ENCODE measurements at regions not wholly inside any gene's neighbourhood (a gene's known extent, or its start where the extent isn't known, plus 50 kb on each side); places are given as distances from the start of the nearest gene placed in this dataset.

- TF ChIP-seq, protein P1, sequence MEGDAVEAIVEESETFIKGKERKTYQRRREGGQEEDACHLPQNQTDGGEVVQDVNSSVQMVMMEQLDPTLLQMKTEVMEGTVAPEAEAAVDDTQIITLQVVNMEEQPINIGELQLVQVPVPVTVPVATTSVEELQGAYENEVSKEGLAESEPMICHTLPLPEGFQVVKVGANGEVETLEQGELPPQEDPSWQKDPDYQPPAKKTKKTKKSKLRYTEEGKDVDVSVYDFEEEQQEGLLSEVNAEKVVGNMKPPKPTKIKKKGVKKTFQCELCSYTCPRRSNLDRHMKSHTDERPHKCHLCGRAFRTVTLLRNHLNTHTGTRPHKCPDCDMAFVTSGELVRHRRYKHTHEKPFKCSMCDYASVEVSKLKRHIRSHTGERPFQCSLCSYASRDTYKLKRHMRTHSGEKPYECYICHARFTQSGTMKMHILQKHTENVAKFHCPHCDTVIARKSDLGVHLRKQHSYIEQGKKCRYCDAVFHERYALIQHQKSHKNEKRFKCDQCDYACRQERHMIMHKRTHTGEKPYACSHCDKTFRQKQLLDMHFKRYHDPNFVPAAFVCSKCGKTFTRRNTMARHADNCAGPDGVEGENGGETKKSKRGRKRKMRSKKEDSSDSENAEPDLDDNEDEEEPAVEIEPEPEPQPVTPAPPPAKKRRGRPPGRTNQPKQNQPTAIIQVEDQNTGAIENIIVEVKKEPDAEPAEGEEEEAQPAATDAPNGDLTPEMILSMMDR (IDR thresholded peaks at IDR 0.05; ENCODE audit: insufficient read depth, low read depth, low read length) = no peak
- TF ChIP-seq EZH2 (IDR thresholded peaks at IDR 0.05; ENCODE audit: insufficient read depth, low read length) = no peak
- Mint-ChIP-seq H3K4me3 (ENCODE audit: unreplicated experiment) (no peak overlapping the region), H3K27me3 (ENCODE audit: low read depth, unreplicated experiment) (no peaks in the 10 kb centered on the region), H3K27ac (ENCODE audit: unreplicated experiment) (no peak overlapping the region), H3K36me3 (ENCODE audit: low read depth, unreplicated experiment) (no peaks in the 10 kb centered on the region), H3K9me3 (ENCODE audit: unreplicated experiment) (no peaks in the 10 kb centered on the region), H3K4me1 (ENCODE audit: low read depth, unreplicated experiment) (no peaks in the 10 kb centered on the region)
- Histone ChIP-seq H3K4me3 (ENCODE audit: insufficient read depth, low read depth, low read length) (no peak overlapping the region), H2AFZ (ENCODE audit: low read depth, low read length) (no peak overlapping the region), H3K4me2 (ENCODE audit: low read length) (no peak overlapping the region), H3K27ac (ENCODE audit: low read depth, low read length) (no peak overlapping the region), H3K27me3 (ENCODE audit: insufficient read depth, low read length) (no peaks in the 10 kb centered on the region), H3K9ac (ENCODE audit: low read length) (no peak overlapping the region), H4K20me1 (ENCODE audit: insufficient read depth, low read length) (no peaks in the 10 kb centered on the region), H3K4me1 (ENCODE audit: insufficient read depth, low read length) (no peaks in the 10 kb centered on the region), H3K36me3 (ENCODE audit: insufficient read depth, low read length) (no peaks in the 10 kb centered on the region), H3K9me3 (ENCODE audit: insufficient read depth, low read depth, low read length) (no peaks in the 10 kb centered on the region), H3K79me2 (ENCODE audit: insufficient read depth, low read length) (no peaks in the 10 kb centered on the region)
- FAIRE-seq = no peak
- no peak for DNase-seq (ENCODE audit: low read depth)
These were observed 72.0 kb upstream of the CDIN1 start for GRCh38 chr15:36507458-36507857.

DNA sequence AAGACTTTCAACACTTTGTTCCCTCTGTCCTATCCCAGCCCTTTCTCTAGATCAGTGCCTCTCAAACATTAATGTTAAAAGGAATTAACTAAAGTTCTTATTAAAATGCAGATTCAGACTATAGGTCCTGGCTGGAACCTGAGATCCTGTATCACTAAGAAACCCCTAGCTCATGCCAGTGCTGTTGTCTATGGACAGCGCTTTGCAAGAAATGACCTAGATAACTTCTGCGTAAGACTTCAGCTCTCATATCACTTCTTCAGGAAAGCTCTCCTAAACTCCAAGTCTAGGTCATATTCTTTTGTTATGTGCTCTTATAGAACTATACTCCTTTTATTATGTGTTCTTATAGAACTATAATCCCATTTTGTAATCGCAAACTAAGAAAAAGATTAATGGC lies 67.8 kb upstream of the CDIN1 start:
- H3K9me3 ChIP-seq (ENCODE audit: insufficient read depth, low read depth, low read length) = no peaks in the 10 kb centered on the region
- H3K4me1 ChIP-seq (ENCODE audit: insufficient read depth, low read length) = no peaks in the 10 kb centered on the region
- no peak overlapping the region for H3K4me3 ChIP-seq (ENCODE audit: insufficient read depth, low read depth, low read length)
- TF ChIP-seq, protein P1 (IDR thresholded peaks at IDR 0.05; ENCODE audit: insufficient read depth, low read depth, low read length) = no peak
- TF ChIP-seq EZH2 (IDR thresholded peaks at IDR 0.05; ENCODE audit: insufficient read depth, low read length) = no peak
- H3K4me2 ChIP-seq (ENCODE audit: low read length) = no peak overlapping the region
- no peaks in the 10 kb centered on the region for H3K36me3 ChIP-seq (ENCODE audit: insufficient read depth, low read length)
- DNase-seq (ENCODE audit: low read depth) (no peak), FAIRE-seq (no peak)
- Mint-ChIP-seq H3K36me3 (ENCODE audit: low read depth, unreplicated experiment) (no peaks in the 10 kb centered on the region), H3K9me3 (ENCODE audit: unreplicated experiment) (no peaks in the 10 kb centered on the region), H3K4me1 (ENCODE audit: low read depth, unreplicated experiment) (no peaks in the 10 kb centered on the region), H3K27ac (ENCODE audit: unreplicated experiment) (no peak overlapping the region), H3K4me3 (ENCODE audit: unreplicated experiment) (no peak overlapping the region), H3K27me3 (ENCODE audit: low read depth, unreplicated experiment) (no peaks in the 10 kb centered on the region)
- no peak overlapping the region for H2AFZ ChIP-seq (ENCODE audit: low read depth, low read length)
- H3K27ac ChIP-seq (ENCODE audit: low read depth, low read length) = no peak overlapping the region
- H4K20me1 ChIP-seq (ENCODE audit: insufficient read depth, low read length) = no peaks in the 10 kb centered on the region
- H3K79me2 ChIP-seq (ENCODE audit: insufficient read depth, low read length) = no peaks in the 10 kb centered on the region
- no peaks in the 10 kb centered on the region for H3K27me3 ChIP-seq (ENCODE audit: insufficient read depth, low read length)
- no peak overlapping the region for H3K9ac ChIP-seq (ENCODE audit: low read length)

GRCh38 chr15:36517758-36518157 lies 61.7 kb upstream of the CDIN1 start:
- no peaks in the 10 kb centered on the region for H3K27me3 Mint-ChIP-seq (ENCODE audit: low read depth, unreplicated experiment)
- H4K20me1 ChIP-seq (ENCODE audit: insufficient read depth, low read length) = no peaks in the 10 kb centered on the region
- H2AFZ ChIP-seq (ENCODE audit: low read depth, low read length) = no peak overlapping the region
- FAIRE-seq (no peak), DNase-seq (ENCODE audit: low read depth) (no peak)
- no peaks in the 10 kb centered on the region for H3K4me1 ChIP-seq (ENCODE audit: insufficient read depth, low read length)
- no peak overlapping the region for H3K27ac Mint-ChIP-seq (ENCODE audit: unreplicated experiment)
- no peak overlapping the region for H3K4me2 ChIP-seq (ENCODE audit: low read length)
- H3K4me1 Mint-ChIP-seq (ENCODE audit: low read depth, unreplicated experiment) = no peaks in the 10 kb centered on the region
- no peaks in the 10 kb centered on the region for H3K36me3 ChIP-seq (ENCODE audit: insufficient read depth, low read length)
- H3K9me3 Mint-ChIP-seq (ENCODE audit: unreplicated experiment) = no peaks in the 10 kb centered on the region
- no peaks in the 10 kb centered on the region for H3K36me3 Mint-ChIP-seq (ENCODE audit: low read depth, unreplicated experiment)
- no peak overlapping the region for H3K4me3 Mint-ChIP-seq (ENCODE audit: unreplicated experiment)
- no peak overlapping the region for H3K4me3 ChIP-seq (ENCODE audit: insufficient read depth, low read depth, low read length)
- H3K79me2 ChIP-seq (ENCODE audit: insufficient read depth, low read length) = no peaks in the 10 kb centered on the region
- H3K9ac ChIP-seq (ENCODE audit: low read length) = no peak overlapping the region
- no peaks in the 10 kb centered on the region for H3K9me3 ChIP-seq (ENCODE audit: insufficient read depth, low read depth, low read length)
- H3K27me3 ChIP-seq (ENCODE audit: insufficient read depth, low read length) = no peaks in the 10 kb centered on the region
- no peak overlapping the region for H3K27ac ChIP-seq (ENCODE audit: low read depth, low read length)
- TF ChIP-seq, protein P1 (IDR thresholded peaks at IDR 0.05; ENCODE audit: insufficient read depth, low read depth, low read length) = no peak
- TF ChIP-seq EZH2 (IDR thresholded peaks at IDR 0.05; ENCODE audit: insufficient read depth, low read length) = no peak

Measured in astrocyte (in vitro differentiated cells and primary cell).